Thoracic aorta (tissue), 2 donors: ENCODE measurements at regions not wholly inside any gene's neighbourhood (a gene's known extent, or its start where the extent isn't known, plus 50 kb on each side); places are given as distances from the start of the nearest gene placed in this dataset.
"Not testable (repeated sequence)": the region's sequence is repeated elsewhere in the genome, so short reads cannot be mapped to it uniquely, and the experiment has no call there.

Source experiments
- ATAC-seq: fragments of 150-250 bp; one replicate; pipeline ENCODE4 v1.8.0; 2017; ENCODE audit warnings: low read depth; ENCODE audit not compliant: insufficient number of reproducible peaks, low FRiP score
- DNase-seq: peaks from one replicate; pipeline ENCODE4 v3.0.0-alpha.2; 2020; ENCODE audit warnings: low spot score
- H3K27ac ChIP-seq, 2 donors: fragments of 200-600 bp; sonication (generic); 1 replicate in 1 of 2; 2 replicates in 1 of 2; pipeline ENCODE4 v1.5.1; 2016; ENCODE audit warnings: mild to moderate bottlenecking in 2 of 2, moderate library complexity in 2 of 2
- H3K27me3 ChIP-seq: fragments of 200-600 bp; sonication (generic); replicated peaks from 2 replicates; pipeline ENCODE4 v1.6.0; 2016; ENCODE audit warnings: mild to moderate bottlenecking; ENCODE audit not compliant: insufficient read depth
- H3K36me3 ChIP-seq: fragments of 200-600 bp; sonication (generic); one replicate; pipeline ENCODE4 v1.5.1; 2016
- H3K4me1 ChIP-seq, 2 donors: fragments of 200-600 bp; sonication (generic); 1 replicate in 1 of 2; 2 replicates in 1 of 2; pipeline versions ENCODE4 v1.5.1 to v1.6.0; 2016; ENCODE audit warnings: low read depth in 2 of 2, mild to moderate bottlenecking in 1 of 2; ENCODE audit not compliant: control insufficient read depth in 1 of 2
- H3K4me3 ChIP-seq: fragments of 200-600 bp; sonication (generic); 2 replicates; pipeline ENCODE4 v1.5.1; 2016; ENCODE audit warnings: mild to moderate bottlenecking
- H3K9me3 ChIP-seq: fragments of 200-600 bp; sonication (generic); 2 replicates; pipeline ENCODE4 v1.5.1; 2016
- CTCF ChIP-seq: fragments of 200-600 bp; sonication (generic); IDR thresholded peaks from one replicate; pipeline ENCODE4 v1.5.1; 2019; ENCODE audit warnings: antibody characterized with exemption

DNA sequence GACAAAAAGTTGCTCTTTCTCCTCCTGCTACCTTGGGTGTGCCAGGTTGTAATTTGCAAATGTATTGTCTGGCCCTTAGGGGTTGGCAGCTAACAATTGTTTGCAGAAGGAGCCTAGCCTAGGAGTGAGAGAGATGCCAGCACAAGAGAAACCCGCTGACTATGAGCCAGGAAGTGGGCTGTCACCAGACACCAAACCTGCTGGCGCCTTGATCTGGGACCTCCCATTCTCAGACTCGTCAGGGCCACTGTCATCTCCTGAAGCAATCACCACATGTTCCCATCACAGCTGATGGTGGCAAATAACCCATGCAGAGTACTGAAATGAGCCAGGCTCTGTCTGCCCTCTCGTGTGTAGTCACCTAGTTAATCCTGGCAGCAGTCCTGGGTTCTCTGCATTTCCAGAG lies 406.4 kb upstream of the NPAP1 start:
- no peak for TF ChIP-seq CTCF
- no peaks in the 10 kb centered on the region for H3K9me3 ChIP-seq
- no peak for DNase-seq
- H3K36me3 ChIP-seq: no peaks in the 10 kb centered on the region
- H3K4me1 ChIP-seq: no peaks in the 10 kb centered on the region
- no peak overlapping the region for H3K4me3 ChIP-seq
- no peak for ATAC-seq
- H3K27ac ChIP-seq: no peak overlapping the region
- no peaks in the 10 kb centered on the region for H3K27me3 ChIP-seq

DNA sequence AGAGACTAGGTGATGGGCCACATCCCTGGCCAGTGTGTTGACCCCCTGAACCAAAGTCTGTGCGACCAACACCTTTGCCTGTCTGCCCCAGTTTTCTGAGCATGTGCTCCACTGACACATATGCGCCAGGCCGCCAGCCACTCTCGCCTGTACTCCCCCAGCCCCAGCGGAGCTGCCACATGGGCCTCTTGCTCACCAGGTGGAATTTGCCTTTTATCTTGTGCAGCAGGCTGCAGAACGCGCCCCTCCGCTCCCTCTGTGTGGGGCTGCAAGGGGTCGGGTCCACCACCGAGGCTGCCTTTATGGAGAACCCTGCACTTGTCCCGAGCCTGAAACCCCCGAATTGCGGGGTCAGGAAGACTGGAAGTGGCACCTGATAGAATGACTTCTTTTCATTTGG lies 405.7 kb upstream of the NPAP1 start:
- H3K9me3 ChIP-seq: no peaks in the 10 kb centered on the region
- H3K27me3 ChIP-seq: no peaks in the 10 kb centered on the region
- H3K27ac ChIP-seq: no peak overlapping the region
- H3K4me3 ChIP-seq: no peak overlapping the region
- no peaks in the 10 kb centered on the region for H3K36me3 ChIP-seq
- H3K4me1 ChIP-seq: no peaks in the 10 kb centered on the region
- no peak for DNase-seq
- ATAC-seq: no peak
- no peak for TF ChIP-seq CTCF

- ATAC-seq, H3K36me3 ChIP-seq, H3K9me3 ChIP-seq, H3K27ac ChIP-seq, DNase-seq, H3K27me3 ChIP-seq, H3K4me3 ChIP-seq, H3K4me1 ChIP-seq: not testable (repeated sequence)
Measured at GRCh38 chr15:24271496-24272244, 403.9 kb upstream of the NPAP1 start.

DNA sequence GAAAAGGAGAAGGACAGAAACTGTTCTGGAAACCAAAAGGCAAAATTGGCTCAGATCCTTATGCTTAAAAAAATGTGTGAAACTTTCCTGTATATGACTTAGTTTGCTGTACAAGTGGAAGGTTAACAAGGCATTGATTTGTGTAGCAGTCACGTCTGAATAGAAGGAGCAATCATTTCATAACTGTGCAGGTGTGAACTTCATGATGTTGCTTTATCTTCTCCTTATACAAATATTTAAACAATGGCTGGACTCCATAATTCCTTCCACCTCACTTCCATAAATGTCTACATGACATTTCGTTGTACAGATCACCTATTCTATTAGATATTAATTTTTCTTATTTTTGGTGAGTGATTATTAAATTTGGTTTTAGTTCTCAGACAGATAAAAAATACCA lies 382.7 kb upstream of the NPAP1 start:
- H3K36me3 ChIP-seq: no peaks in the 10 kb centered on the region
- H3K9me3 ChIP-seq: no peaks in the 10 kb centered on the region
- H3K4me3 ChIP-seq: no peak overlapping the region
- TF ChIP-seq CTCF: no peak
- H3K27me3 ChIP-seq: no peaks in the 10 kb centered on the region
- no peak overlapping the region for H3K27ac ChIP-seq
- ATAC-seq (no peak), DNase-seq (no peak)
- no peaks in the 10 kb centered on the region for H3K4me1 ChIP-seq

DNA sequence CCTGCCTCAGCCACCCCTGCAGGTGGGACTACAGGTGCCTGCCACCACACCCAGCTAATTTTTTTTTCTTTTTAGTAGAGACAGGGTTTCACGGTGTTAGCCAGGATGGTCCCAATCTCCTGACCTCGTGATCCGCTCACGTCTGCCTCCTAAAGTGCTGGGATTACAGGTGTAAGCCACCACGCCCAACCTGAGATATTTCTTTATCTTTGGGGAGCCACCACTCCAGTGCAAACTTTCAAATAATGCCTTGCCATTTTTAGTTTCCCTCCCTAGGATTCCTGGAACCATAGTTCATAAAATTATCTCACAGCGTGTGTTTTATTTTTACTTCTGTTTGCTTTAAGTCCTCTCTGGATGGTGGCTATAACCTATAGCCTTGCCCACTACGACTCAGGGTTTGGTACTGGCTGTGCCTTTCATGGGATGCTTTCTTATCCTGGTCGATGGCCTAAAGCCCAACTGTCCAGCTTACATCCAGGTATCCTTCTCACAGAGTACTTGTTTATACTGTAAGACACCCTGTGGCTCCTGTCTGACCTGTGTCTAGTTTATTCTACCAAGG lies 374.7 kb upstream of the NPAP1 start:
- DNase-seq, H3K9me3 ChIP-seq, H3K4me3 ChIP-seq, H3K4me1 ChIP-seq, H3K27ac ChIP-seq, ATAC-seq, H3K36me3 ChIP-seq, H3K27me3 ChIP-seq: not testable (repeated sequence)

DNA sequence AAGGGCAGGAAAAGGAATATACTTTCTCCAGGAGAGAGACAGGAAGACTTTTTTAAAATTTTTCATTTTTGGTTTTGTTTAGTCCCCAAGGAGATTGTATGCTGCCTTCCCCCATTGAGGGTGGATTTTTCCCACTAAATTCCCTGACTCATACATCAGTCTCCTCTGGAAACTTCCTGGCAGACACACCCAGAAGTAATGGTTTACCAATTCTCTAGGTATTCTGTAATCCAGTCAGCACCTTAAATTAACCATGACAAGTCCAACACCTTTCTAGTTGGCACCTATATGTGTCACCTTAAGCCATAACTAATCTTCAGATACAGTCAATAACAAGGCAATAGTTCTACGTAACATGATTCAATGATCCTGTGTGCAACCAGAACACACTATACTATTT lies 373.6 kb upstream of the NPAP1 start:
- H3K4me1 ChIP-seq, ATAC-seq, H3K4me3 ChIP-seq, H3K36me3 ChIP-seq, H3K9me3 ChIP-seq, H3K27ac ChIP-seq, DNase-seq, H3K27me3 ChIP-seq: not testable (repeated sequence)

DNA sequence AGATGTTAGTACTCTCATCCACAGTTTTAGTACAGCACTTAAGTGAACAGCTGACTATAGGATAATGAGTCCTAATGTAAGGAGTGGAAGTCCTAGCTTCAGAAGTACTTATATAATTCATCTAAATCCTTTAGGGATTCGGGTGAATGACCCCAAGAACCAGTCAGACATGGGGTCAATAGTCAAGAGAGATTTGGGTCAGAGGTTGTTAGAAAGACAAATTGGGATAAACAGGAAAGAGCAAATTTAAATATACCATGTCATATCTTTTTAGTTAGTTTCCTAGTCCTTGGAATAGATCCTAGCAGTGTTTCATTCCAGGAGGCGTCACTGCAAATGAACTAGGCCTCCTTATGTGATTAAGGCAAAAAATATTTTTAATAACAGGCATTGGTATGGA lies 370.8 kb upstream of the NPAP1 start:
- H3K9me3 ChIP-seq, H3K4me1 ChIP-seq, H3K27ac ChIP-seq, H3K4me3 ChIP-seq, ATAC-seq, H3K36me3 ChIP-seq, H3K27me3 ChIP-seq, DNase-seq: not testable (repeated sequence)

DNA sequence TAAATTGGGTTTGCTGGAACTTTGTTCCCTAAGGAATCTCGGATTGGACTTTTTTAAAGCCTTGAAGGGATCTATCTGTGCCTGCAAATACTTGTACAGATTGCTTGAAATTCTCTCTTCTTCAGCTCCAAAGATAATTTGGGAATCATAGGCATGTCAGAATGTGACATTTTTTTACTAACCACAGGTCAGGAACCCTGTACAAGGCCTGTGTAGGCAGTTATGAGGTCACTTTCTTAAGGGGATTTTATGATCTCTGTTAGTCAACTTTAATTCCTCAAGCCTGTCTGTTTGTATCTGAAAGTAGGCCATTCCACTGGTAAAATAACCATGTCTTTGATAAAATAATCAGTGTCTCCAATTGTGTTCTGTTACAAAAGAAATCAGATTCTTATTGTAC lies 369.9 kb upstream of the NPAP1 start:
- not testable (repeated sequence) for H3K27me3 ChIP-seq, H3K36me3 ChIP-seq, ATAC-seq, DNase-seq, H3K4me1 ChIP-seq, H3K4me3 ChIP-seq, H3K27ac ChIP-seq, H3K9me3 ChIP-seq

- H3K27ac ChIP-seq, DNase-seq, H3K27me3 ChIP-seq, H3K4me3 ChIP-seq, H3K36me3 ChIP-seq, H3K4me1 ChIP-seq, ATAC-seq, H3K9me3 ChIP-seq: not testable (repeated sequence)
Measured at GRCh38 chr15:24309700-24310099, 365.9 kb upstream of the NPAP1 start.

- not testable (repeated sequence) for H3K36me3 ChIP-seq, DNase-seq, H3K27ac ChIP-seq, H3K4me3 ChIP-seq, ATAC-seq, H3K9me3 ChIP-seq, H3K4me1 ChIP-seq, H3K27me3 ChIP-seq
Measured at GRCh38 chr15:24311692-24312091, 363.9 kb upstream of the NPAP1 start.
